Smooth muscle cell (in vitro differentiated cells): ENCODE measurements at regions not wholly inside any gene's neighbourhood (a gene's known extent, or its start where the extent isn't known, plus 50 kb on each side); places are given as distances from the start of the nearest gene placed in this dataset.
A peak's percentile ranks its signal among the peaks of the same experiment; 100 is the strongest.
"Not testable (repeated sequence)": the region's sequence is repeated elsewhere in the genome, so short reads cannot be mapped to it uniquely, and the experiment has no call there.

Source experiments
- DNase-seq: peaks from one replicate; lab custom pipeline; 2025; ENCODE audit not compliant: unreplicated experiment; lab: John Stamatoyannopoulos, UW
- H2AFZ ChIP-seq: fragments of 200-600 bp; sonication (generic); 2 replicates; pipeline ENCODE4 v1.6.0; 2016; ENCODE audit warnings: antibody characterized with exemption, low read depth, mild to moderate bottlenecking
- H3F3A ChIP-seq: fragments of 200-600 bp; sonication (generic); 2 replicates; pipeline ENCODE4 v1.6.0; 2017; ENCODE audit warnings: antibody characterized with exemption, low read depth
- H3K27ac ChIP-seq: fragments of 200-600 bp; sonication (generic); 2 replicates; pipeline ENCODE4 v1.5.1; 2016; ENCODE audit warnings: low read depth, mild to moderate bottlenecking
- H3K27me3 ChIP-seq: fragments of 200-600 bp; sonication (generic); 2 replicates; pipeline ENCODE4 v1.6.1; 2016; ENCODE audit warnings: low read depth, mild to moderate bottlenecking
- H3K36me3 ChIP-seq: fragments of 200-600 bp; sonication (generic); 2 replicates; pipeline ENCODE4 v1.5.1; 2016; ENCODE audit warnings: low read depth
- H3K4me1 ChIP-seq: fragments of 200-600 bp; sonication (generic); 2 replicates; pipeline ENCODE4 v1.5.1; 2016; ENCODE audit warnings: low read depth
- H3K4me2 ChIP-seq: fragments of 200-600 bp; sonication (generic); 2 replicates; pipeline ENCODE4 v1.6.0; 2016; ENCODE audit warnings: mild to moderate bottlenecking
- H3K4me3 ChIP-seq: fragments of 200-600 bp; sonication (generic); 2 replicates; pipeline ENCODE4 v1.5.1; 2016; ENCODE audit warnings: mild to moderate bottlenecking
- H3K79me2 ChIP-seq: fragments of 200-600 bp; sonication (generic); 2 replicates; pipeline ENCODE4 v1.6.0; 2016; ENCODE audit warnings: low read depth, mild to moderate bottlenecking
- H3K9ac ChIP-seq: fragments of 200-600 bp; sonication (generic); 2 replicates; pipeline ENCODE4 v1.6.0; 2016; ENCODE audit warnings: low read depth
- H3K9me3 ChIP-seq: fragments of 200-600 bp; sonication (generic); replicated peaks from 2 replicates; pipeline ENCODE4 v1.5.1; 2016; ENCODE audit warnings: low read depth
- H4K20me1 ChIP-seq: fragments of 200-600 bp; sonication (generic); 2 replicates; pipeline ENCODE4 v1.6.0; 2016; ENCODE audit warnings: low read depth
- WGBS: methylation state at CpG from one replicate; pipeline ENCODE4 v1.1.7; 2016; ENCODE audit warnings: low lambda C conversion rate; 5-methylcytosine and 5-hydroxymethylcytosine counted together
- TF ChIP-seq, protein P1 (sequence below): fragments of 200-600 bp; sonication (generic); IDR thresholded peaks from 2 replicates; pipeline ENCODE4 v1.5.1; 2017; ENCODE audit warnings: borderline replicate concordance, mild to moderate bottlenecking, antibody characterized with exemption; ENCODE audit not compliant: insufficient read depth, poor library complexity, severe bottlenecking

DNA sequence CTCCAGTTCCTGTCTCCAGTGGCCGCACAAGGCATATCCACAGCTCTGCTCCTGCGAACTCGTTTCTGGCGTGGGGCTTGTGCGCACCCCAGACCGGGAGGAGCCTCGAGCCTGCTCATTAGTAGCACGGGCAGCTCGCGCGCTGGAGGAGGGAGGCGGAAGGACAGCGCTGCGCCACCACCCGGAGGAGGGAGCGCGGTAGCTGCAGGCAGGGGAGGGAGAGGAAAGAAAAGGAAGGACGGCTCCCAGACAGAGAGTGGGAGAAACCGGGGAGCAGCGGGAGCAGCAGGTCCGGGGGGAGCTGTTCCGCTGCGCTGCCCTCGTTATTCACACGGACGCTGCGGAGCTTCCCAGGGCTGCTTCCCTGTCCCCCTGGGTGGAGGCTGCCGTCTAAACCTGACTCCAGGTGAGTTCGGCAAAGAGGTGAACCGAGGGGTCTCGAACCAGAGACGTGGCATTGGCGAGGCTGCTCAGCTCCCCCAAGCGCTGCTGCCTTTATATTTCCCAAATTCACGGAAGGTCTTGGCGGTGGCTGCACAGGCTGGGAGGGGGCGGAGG, 121.3 kb upstream of the ZNF717 start:
- Histone ChIP-seq H2AFZ (peak overlapping the region; percentile 73), H4K20me1 (no peaks in the 10 kb centered on the region), H3K4me3 (peak overlapping the region; percentile 56), H3K27ac (no peak overlapping the region), H3K9ac (no peak overlapping the region), H3K9me3 (no peaks in the 10 kb centered on the region), H3K79me2 (no peaks in the 10 kb centered on the region), H3K27me3 (peaks cover 12% of the 10 kb centered on the region), H3K4me2 (peak overlapping the region; percentile 93), H3K4me1 (no peaks in the 10 kb centered on the region), H3F3A (no peaks in the 10 kb centered on the region), H3K36me3 (no peaks in the 10 kb centered on the region)
- 2% methylated on average over 31 of the region's 37 CpGs for WGBS
- peak; percentile 3 for DNase-seq
- TF ChIP-seq, protein P1, sequence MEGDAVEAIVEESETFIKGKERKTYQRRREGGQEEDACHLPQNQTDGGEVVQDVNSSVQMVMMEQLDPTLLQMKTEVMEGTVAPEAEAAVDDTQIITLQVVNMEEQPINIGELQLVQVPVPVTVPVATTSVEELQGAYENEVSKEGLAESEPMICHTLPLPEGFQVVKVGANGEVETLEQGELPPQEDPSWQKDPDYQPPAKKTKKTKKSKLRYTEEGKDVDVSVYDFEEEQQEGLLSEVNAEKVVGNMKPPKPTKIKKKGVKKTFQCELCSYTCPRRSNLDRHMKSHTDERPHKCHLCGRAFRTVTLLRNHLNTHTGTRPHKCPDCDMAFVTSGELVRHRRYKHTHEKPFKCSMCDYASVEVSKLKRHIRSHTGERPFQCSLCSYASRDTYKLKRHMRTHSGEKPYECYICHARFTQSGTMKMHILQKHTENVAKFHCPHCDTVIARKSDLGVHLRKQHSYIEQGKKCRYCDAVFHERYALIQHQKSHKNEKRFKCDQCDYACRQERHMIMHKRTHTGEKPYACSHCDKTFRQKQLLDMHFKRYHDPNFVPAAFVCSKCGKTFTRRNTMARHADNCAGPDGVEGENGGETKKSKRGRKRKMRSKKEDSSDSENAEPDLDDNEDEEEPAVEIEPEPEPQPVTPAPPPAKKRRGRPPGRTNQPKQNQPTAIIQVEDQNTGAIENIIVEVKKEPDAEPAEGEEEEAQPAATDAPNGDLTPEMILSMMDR = peak; percentile 8

GRCh38 chr3:75913800-75914350, 128.5 kb upstream of the ZNF717 start:
- H3K27me3 ChIP-seq = no peaks in the 10 kb centered on the region
- no peaks in the 10 kb centered on the region for H3K79me2 ChIP-seq
- no peaks in the 10 kb centered on the region for H4K20me1 ChIP-seq
- H2AFZ ChIP-seq = no peak overlapping the region
- H3K4me1 ChIP-seq = no peaks in the 10 kb centered on the region
- H3K36me3 ChIP-seq = no peaks in the 10 kb centered on the region
- H3K9me3 ChIP-seq = no peaks in the 10 kb centered on the region
- WGBS = 78% methylated on average over 2 of the region's 2 CpGs
- no peak overlapping the region for H3K9ac ChIP-seq
- no peaks in the 10 kb centered on the region for H3F3A ChIP-seq
- H3K4me2 ChIP-seq = no peak overlapping the region
- H3K27ac ChIP-seq = no peak overlapping the region
- DNase-seq = no peak
- TF ChIP-seq, protein P1 = no peak
- no peak overlapping the region for H3K4me3 ChIP-seq

DNA sequence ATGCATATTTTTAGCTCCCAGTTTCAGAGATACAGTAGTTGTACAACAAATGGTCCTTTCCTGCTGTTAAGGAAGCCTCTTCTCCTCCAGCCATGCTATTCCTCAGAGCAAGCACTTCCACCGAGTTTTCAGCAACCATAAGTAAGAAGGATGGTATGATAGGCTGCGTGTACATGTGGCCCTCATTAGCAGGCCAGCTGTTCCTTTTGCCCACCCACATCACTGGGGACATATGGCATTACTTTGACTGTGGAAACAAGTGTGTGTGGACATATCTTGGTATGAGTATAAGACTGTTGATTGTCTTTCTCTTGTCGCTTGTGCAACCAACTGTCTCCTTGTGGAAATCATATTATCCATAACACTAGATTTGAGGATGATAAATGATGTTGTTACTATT, 129.4 kb upstream of the ZNF717 start:
- not testable (repeated sequence) for H3K27ac ChIP-seq, H4K20me1 ChIP-seq, DNase-seq, H3K4me1 ChIP-seq, H3K4me3 ChIP-seq, H3F3A ChIP-seq, H3K36me3 ChIP-seq, H3K4me2 ChIP-seq, H3K79me2 ChIP-seq, H2AFZ ChIP-seq, H3K9me3 ChIP-seq, H3K9ac ChIP-seq, H3K27me3 ChIP-seq
- WGBS = 68% methylated on average over 3 of the region's 3 CpGs

GRCh38 chr3:75938921-75939320, 153.6 kb upstream of the ZNF717 start:
- no peak for DNase-seq
- no peak overlapping the region for H3K4me3 ChIP-seq
- H3K79me2 ChIP-seq = no peaks in the 10 kb centered on the region
- no peaks in the 10 kb centered on the region for H4K20me1 ChIP-seq
- TF ChIP-seq, protein P1 = no peak
- H3K9ac ChIP-seq = no peak overlapping the region
- 88% methylated on average over 4 of the region's 4 CpGs for whole genome bisulfite sequencing
- H3K27me3 ChIP-seq = no peaks in the 10 kb centered on the region
- H3K9me3 ChIP-seq = no peaks in the 10 kb centered on the region
- H3K27ac ChIP-seq = no peak overlapping the region
- no peaks in the 10 kb centered on the region for H3K4me1 ChIP-seq
- H3K36me3 ChIP-seq = no peaks in the 10 kb centered on the region
- no peak overlapping the region for H3K4me2 ChIP-seq
- H2AFZ ChIP-seq = no peak overlapping the region
- H3F3A ChIP-seq = no peaks in the 10 kb centered on the region
